ENCODE measurements at regions not wholly inside any gene's neighbourhood (a gene's known extent, or its start where the extent isn't known, plus 50 kb on each side); places are given as distances from the start of the nearest gene placed in this dataset.

DNA sequence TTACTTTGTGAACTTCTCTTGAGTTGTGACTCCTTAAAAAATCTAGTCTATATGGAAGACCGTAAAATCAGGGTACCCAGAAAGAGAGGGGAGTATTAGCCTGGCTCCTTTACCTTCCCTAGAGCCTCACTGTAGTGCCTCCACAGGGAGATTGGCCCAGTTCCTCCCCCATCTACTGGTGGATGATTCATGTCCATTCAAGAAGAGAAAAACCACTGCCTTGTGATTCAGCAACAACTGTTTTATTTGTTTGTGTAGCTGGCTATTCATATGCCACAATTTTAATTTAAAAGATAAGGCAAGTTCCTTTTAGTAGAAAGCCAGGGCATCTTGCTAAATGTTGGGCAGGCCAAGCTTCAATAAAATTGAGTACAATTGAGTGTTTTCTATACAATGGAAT is 221.8 kb upstream of the KCNIP4 start:
- intact Hi-C loops (cut with DNase I), result no loop called here
- ATAC-seq, result no peak
- no peak for DNase-seq (ENCODE audit: missing footprints)

DNA sequence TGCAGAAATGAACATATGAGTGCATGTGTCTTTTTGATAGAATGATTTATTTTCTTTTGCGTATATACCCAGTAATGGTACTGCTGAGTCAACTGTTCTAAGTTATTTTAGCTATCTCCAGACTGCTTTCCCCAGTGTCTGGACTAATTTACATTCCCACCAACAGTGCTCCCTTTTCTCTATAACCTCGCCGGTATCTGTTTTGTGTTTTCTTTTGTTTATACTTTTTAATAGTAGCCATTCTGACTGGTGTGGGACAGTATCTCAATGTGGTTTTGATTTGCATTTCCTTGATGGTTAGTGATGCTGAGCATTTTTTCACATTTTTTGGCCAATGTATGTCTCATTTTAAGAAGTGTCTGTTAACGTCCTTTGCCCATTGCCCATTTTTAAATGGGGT is 218.6 kb upstream of the KCNIP4 start:
- intact Hi-C loops (cut with DNase I), result no loop called here
- no peak for ATAC-seq
- DNase-seq (ENCODE audit: missing footprints), result no peak

DNA sequence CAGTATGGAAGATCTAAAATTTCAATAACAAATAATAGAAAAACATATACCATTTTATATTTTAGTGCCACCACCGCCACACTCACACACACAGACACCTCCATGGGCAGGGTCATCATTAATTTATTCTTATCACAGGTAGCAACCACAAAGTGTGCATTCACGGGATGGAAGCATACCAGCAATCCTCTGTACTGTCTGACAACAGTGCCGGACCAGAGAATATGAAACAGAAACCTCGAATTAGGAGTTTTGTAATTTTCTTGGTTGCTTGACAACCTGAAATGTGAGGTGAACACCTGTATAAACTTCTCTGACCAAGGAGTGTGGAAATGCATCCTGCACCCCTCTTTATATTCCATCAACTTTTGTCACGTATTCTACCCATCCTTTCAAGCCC is 213.9 kb upstream of the KCNIP4 start:
- intact Hi-C loops (cut with DNase I), result no loop called here
- DNase-seq (ENCODE audit: missing footprints) (no peak), ATAC-seq (no peak)

DNA sequence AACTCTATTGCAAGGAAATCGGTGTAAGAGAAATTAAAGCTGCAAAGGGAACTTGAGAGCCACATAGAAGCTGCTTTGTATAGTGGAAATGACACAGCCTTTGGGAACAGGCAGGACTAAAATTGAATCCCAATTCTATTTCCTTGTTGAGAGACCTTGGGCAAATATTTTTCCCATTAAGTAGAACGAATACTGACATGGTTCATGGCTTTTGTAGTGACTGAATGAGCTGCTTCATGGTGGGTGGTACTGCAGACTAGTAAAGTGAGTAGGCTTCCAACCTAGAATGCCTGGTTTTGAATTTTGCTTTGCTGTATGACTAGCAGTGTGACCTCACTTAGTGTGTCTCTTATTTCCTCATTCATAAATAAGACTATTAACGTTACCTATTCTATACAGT is 182.2 kb upstream of the KCNIP4 start:
- no peak for ATAC-seq
- intact Hi-C loops (cut with DNase I), result loop anchor here (10.0 kb wide), 1 partner anchor 254 kb away; no protein-coding TSS in a partner anchor
- no peak for DNase-seq (ENCODE audit: missing footprints)

DNA sequence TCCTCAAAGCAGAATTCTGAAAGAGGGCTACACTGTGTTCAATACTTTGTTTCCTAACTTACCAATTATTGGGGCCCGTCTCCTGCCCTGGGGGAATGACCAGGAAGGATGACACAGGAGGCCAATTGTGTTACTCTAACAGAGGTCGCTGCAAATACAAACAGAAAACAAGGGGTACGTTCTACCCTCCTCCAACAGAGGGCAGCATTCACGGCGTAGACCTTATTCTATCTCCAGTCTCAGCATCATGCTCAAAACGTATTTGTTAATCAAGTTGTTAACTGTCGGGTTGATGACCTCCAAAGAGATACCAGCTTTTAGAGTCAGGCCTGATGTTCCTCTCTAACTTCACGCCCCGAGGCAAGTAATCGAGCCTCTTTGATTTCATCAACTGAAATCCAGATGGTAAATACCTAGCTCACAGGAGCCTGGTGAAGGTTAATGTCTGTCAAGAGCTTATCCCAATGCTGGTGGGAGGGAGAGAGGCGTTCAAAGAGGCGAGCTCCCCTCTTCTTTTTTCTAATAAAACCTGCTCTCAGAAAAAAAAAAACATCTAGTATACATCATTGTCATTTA is 181.0 kb upstream of the KCNIP4 start:
- DNase-seq (ENCODE audit: missing footprints) (no peak), ATAC-seq (no peak)
- intact Hi-C loops (cut with DNase I), result loop anchor here (10.0 kb wide), 1 partner anchor 255 kb away; no protein-coding TSS in a partner anchor

DNA sequence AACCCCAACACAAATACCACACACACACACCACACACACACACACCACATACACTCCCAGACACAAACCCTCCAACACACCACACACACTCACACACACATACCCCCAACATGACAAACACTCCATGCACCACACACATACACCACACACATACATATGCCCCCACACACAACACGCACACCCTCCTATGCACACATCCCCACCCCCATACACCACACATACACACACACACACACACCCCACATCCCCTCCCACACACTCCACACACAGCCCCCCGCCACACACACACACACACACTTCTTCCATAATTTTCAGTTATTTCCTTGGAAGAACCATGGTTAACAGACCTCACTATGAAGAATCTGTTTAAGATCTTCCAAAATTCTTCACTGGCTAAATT is 173.5 kb upstream of the KCNIP4 start:
- ATAC-seq, result no peak
- intact Hi-C loops (cut with DNase I), result no loop called here
- no peak for DNase-seq (ENCODE audit: missing footprints)

DNA sequence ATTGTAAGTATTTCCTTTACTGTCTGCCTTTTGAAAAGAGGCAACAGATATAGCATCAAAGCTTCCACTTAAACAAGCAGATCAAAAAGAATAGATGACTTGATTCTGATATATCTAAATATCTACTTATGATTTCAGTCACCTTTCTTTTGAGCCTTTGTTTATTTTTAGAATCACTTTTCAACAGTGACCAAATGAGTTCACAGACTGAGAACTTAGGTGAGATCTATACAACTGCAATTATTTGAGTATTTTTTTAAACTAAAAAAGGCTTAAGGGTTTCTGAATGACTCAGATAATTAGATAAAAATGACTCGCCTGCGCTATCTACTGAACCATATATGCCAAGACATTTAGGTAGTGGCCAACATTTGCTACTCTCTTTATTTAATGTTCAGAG is 166.7 kb upstream of the KCNIP4 start:
- ATAC-seq, result no peak
- DNase-seq (ENCODE audit: missing footprints), result no peak
- intact Hi-C loops (cut with DNase I), result no loop called here

DNA sequence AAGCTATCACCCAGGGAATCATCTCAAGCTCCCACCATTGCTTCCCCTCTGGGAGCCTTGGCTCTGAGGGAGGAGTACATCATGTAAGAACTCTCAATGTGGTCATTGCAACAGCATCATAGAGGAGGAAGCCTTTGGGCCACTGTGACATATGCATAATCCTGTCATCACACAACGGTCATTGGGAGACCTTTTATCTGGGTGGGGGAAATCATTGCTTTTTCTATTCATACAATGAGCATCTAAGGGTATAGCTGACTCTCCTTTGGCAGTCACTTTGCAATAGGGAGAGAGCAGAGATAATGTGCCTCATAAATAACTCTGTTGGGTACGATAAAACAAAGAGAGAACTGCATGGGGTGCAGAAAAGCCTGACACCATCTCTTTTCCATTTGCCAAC is 155.2 kb upstream of the KCNIP4 start:
- intact Hi-C loops (cut with DNase I), result no loop called here
- DNase-seq (ENCODE audit: missing footprints) (no peak), ATAC-seq (no peak)

DNA sequence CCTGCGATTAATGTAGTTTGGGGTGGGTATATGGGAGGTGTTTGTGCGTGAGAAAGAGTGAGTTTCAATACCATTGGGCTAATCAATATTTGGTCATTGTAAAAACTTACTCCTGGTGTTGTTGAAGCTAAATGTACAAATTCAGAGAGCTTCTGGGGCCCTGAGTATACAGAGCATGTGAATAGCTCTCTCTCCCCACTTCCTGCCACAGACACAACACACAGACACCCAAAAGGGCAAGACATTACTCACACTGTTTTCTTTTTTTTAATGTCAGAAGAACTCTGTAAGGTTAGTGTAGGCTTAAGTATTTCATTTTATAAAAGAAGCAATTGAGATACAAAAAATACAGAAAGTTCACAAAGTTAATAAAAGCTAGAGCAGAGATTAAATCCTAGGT is 151.3 kb upstream of the KCNIP4 start:
- DNase-seq (ENCODE audit: missing footprints) (no peak), ATAC-seq (no peak)
- intact Hi-C loops (cut with DNase I), result no loop called here

DNA sequence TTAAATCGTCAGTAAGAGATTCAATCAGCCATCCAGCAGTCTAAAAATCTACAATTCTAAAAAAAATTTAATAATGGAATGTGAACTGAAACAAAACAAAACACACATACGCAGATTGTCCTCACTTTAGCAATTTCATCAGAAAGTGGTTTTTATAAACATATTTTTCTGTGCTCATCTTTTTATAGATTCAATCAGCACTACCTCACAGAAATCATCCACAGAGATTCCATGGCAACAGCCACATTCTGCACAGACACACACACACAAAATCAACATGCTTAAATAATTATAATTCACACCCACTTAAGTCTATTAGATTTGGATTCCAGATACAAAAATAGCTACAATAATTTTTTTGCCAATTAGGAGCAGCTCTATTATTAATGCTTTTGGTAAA is 149.0 kb upstream of the KCNIP4 start:
- intact Hi-C loops (cut with DNase I), result no loop called here
- ATAC-seq, result no peak
- no peak for DNase-seq (ENCODE audit: missing footprints)

DNA sequence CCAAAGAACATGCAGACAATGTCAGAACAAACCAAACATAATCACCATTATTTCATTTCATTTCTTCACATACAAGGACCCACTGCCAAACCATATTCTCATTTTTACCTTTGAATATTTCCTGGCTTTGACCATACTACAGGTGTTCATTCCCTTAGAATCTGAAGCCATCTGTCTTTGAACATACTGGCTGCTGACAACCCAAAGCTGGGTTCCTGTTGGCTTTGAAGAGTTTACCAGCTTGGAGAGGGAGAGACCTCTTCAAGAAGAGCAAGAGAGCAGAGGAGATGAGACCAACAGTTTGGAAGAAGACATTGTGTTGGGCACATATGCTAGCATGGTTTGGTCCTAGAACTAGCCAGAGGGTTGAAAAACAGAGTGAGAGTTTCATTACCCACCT is 145.6 kb upstream of the KCNIP4 start:
- intact Hi-C loops (cut with DNase I), result no loop called here
- no peak for DNase-seq (ENCODE audit: missing footprints)
- ATAC-seq, result no peak

DNA sequence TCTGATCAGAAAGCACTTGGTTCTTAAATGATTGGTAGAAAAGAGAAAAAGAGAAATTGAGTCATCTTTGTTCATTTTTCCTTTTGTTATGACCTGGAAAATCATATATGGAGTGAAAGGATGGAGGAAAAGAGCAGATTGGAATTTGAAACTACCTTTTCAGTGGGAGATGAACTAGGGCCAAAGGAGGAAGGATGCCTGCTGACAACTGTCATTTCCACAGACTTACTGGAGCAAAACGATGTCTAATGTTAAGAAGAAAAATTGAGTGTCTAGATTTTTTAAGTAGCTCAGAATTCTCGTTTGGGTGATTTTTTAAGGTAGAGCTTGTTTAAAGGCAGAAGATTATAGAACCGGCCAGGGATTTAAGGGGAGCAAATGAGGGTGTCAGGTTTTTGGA is 144.6 kb upstream of the KCNIP4 start:
- ATAC-seq (no peak), DNase-seq (ENCODE audit: missing footprints) (no peak)
- intact Hi-C loops (cut with DNase I), result no loop called here

DNA sequence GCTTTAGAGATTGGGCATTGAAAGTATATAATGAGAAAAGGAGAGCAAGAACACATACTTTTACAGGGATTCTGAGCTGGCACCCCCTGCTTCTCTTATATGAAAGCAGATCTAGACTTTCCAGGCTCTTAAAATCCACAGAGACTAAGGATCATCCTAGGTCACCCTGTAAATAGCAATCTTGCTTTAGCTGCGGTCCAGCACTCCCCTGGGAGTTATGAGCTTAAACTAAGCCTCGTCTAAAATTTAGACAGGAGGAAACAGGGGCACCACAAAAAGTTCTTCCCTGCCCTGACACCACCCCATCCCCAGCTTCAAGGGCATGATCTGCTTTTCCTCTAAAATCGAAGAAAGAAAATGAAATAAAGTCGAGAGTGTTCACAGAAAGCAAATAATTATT is 143.3 kb upstream of the KCNIP4 start:
- ATAC-seq, result no peak
- DNase-seq (ENCODE audit: missing footprints), result no peak

DNA sequence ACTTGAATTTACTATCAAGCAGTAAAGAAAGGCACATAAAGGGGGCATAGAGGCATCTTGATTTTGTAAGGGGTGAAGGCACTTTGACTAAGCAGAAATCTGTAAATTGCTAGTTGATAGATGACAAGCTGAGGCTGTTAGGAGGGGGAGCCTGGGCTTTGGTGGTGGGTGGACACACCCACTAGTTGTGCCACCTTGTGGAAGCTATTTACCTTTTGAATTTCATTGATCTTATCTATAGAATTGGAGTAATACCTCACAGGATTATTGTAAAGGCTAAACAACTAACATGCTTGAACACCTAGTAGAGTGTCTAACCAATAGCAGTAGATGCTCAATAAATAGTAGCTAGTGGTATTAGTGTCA is 142.8 kb upstream of the KCNIP4 start:
- intact Hi-C loops (cut with DNase I), result no loop called here
- ATAC-seq (no peak), DNase-seq (ENCODE audit: missing footprints) (no peak)

More for the DNA sequence above, 143.3 kb upstream of the KCNIP4 start:
- intact Hi-C loops (cut with DNase I), result no loop called here

DNA sequence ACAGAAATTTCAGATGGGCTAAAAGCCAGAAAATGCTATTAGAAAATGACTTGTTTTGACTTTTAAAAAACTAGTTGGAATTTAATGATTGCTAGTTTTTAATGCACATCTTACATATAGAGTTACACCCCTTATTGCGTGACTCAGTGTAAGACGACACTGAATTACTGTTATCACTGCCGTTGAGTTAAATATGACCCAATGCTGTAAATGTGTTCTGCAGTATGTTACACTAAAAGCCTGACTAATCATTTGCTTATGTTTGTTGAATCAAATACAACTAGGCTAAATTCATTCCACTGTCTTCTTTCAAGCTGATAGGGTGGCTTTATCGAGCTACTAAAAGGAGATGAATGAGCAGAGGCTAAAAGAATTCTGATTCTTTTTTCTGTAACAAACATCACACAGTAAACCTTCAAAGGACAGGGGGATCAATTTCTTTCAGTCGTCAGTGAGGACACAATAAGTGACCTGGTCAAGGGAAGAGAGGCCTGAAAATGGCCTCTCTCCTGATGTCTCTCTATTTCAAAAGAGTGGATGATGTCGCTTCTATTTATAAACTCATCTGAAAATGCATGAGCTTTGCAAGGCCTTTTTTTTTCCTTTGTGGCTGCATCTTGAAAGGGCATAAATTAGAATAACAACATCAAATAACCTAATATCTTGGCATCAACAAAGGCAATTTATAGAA is 142.2 kb upstream of the KCNIP4 start:
- DNase-seq (ENCODE audit: missing footprints) (no peak), ATAC-seq (no peak)
- intact Hi-C loops (cut with DNase I), result no loop called here

DNA sequence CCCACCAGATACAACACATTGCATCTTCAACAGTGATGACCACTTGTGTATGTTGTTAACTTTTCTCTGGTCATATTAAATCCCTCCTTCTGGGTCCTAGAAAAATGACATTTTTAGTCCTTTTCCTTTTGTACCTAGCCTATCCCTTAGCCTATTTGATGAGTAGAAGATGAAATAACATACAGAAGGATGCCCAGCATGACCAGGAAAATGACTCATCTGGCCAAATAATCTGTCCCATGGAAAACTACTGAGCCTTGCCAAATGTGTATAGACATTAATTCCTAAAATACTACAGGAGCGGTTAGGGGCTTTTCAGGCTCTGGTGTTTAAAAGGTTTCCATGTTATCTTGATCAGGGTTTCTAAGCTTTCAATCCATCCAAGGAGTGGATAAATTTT is 129.0 kb upstream of the KCNIP4 start:
- ATAC-seq, result no peak
- DNase-seq (ENCODE audit: missing footprints), result no peak
- intact Hi-C loops (cut with DNase I), result no loop called here

DNA sequence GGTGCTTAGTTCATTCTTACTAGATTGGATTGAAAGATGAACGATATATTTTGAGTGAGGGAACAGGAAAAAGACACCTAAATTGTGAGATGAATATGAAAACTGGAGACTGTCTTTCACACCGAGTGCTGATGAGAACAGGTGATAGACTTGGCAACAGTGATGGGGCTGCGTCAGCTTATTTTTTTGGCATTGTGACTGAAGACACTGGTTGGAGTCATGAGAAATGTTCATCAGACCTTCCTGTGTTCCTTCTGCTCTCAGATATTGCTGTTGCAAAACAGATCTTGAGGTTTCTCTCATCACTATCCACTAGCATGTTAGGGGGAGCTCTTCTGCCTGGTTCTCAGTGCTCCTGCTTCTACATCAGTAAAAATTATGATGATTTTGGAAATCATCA is 124.2 kb upstream of the KCNIP4 start:
- intact Hi-C loops (cut with DNase I), result no loop called here
- ATAC-seq, result no peak

DNA sequence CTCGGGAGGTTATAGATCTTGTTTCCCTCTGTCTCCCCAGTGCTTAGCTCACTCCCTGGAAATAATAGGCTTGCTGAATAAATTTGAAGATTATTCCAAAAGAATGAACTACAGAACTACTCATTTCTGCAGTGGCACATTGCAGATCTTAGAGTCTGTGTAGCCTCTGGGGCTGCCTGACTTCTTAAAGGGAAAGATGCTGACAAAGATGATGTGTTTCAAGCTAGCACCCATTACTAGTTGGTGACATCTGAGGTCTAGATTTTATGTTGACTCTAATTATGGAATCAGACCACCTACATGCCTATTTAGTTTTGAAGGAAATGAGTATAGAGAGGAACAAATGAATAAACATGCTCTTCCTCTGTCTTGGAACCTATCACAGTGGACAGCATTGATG is 123.7 kb upstream of the KCNIP4 start:
- DNase-seq (ENCODE audit: missing footprints) (no peak), ATAC-seq (no peak)
- intact Hi-C loops (cut with DNase I), result no loop called here

More for the DNA sequence above, 124.2 kb upstream of the KCNIP4 start:
- no peak for DNase-seq (ENCODE audit: missing footprints)

DNA sequence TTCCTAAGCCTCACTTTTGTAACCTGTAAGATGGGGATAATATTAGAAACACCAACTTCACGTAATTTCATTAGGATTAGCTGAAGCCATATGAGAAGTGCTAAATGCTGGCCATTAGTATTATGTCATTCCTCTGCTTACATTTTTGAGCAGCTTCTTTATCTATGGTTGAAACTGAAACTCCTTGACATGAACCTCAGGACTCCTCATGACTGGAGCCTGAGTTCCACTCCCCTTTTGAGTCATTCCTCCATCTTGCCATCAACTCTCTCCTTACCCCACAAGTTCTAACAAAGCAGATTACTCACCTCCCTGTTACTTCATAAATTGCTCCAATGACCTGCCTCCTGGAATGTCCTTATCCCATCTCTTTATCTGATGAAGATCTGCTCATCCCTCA is 123.2 kb upstream of the KCNIP4 start:
- ATAC-seq, result no peak
- intact Hi-C loops (cut with DNase I), result no loop called here
- DNase-seq (ENCODE audit: missing footprints), result no peak

DNA sequence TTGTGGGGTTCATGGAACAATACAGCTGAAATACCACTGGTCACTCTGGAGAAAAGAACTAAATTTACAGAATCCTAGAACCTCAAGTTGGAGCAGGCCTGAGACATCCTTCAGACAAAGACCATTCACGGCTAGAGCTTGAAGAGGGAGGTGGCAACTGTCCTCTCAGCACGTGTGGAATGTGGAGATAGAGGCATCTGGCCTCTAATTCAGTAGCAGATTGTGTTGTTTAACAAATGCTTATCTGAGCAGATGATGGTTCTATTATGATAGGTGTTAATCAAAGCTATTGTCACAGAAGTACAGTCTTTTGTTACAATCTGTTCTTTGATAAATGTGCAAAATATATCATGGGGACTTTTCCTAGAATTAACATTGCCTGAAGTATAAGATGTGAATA is 121.7 kb upstream of the KCNIP4 start:
- intact Hi-C loops (cut with DNase I), result no loop called here
- DNase-seq (ENCODE audit: missing footprints) (no peak), ATAC-seq (no peak)

DNA sequence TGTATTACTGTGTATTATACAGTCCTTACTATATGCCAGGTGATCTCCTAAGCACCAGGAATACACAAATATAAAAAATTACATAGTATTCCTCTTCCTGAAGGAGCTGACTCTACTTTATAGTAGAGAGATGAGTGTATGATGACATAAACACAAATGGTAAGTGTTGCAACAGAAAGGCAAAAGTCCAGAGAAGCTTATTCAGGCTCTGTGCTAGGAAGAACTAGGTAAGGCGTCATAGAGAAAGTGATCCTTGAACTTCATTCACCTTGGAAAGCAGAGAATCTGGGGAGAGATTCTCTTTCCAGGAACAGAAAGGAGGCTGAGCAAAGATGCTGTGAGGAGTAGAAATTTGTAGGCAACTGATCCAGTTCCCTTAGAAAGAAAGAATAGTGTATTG is 115.0 kb upstream of the KCNIP4 start:
- ATAC-seq (no peak), DNase-seq (ENCODE audit: missing footprints) (no peak)
- intact Hi-C loops (cut with DNase I), result no loop called here
